MM.1S (cell line): ENCODE measurements at regions not wholly inside any gene's neighbourhood (a gene's known extent, or its start where the extent isn't known, plus 50 kb on each side); places are given as distances from the start of the nearest gene placed in this dataset.

Experiments
- DNase-seq: peaks from one replicate; pipeline ENCODE4 v3.0.0-alpha.2; 2015
- H2AFZ ChIP-seq: fragments of 300-600 bp; sonication (generic); 2 replicates; pipeline ENCODE4 v1.6.0; 2016; ENCODE audit warnings: antibody characterized with exemption, low read length
- H3F3A ChIP-seq: fragments of 300-600 bp; sonication (generic); 2 replicates; pipeline ENCODE4 v1.6.1; 2016; ENCODE audit warnings: mild to moderate bottlenecking, antibody characterized with exemption, low read length, moderate library complexity, mixed read lengths; ENCODE audit not compliant: insufficient read depth
- H3K27ac ChIP-seq: fragments of 300-600 bp; sonication (generic); 2 replicates; pipeline ENCODE4 v1.5.1; 2016; ENCODE audit warnings: mild to moderate bottlenecking, low read length
- H3K27me3 ChIP-seq: fragments of 300-600 bp; sonication (generic); replicated peaks from 2 replicates; pipeline ENCODE4 v1.6.0; 2016; ENCODE audit warnings: low read length; ENCODE audit not compliant: insufficient read depth
- H3K36me3 ChIP-seq: fragments of 300-600 bp; sonication (generic); replicated peaks from 2 replicates; pipeline ENCODE4 v1.6.1; 2016; ENCODE audit warnings: mild to moderate bottlenecking, low read length, mixed read lengths; ENCODE audit not compliant: insufficient read depth
- H3K4me1 ChIP-seq: fragments of 300-600 bp; sonication (generic); 2 replicates; pipeline ENCODE4 v1.6.1; 2016; ENCODE audit warnings: low read length, mixed read lengths
- H3K4me2 ChIP-seq: fragments of 300-600 bp; sonication (generic); 2 replicates; pipeline ENCODE4 v1.6.0; 2016; ENCODE audit warnings: low read depth, low read length
- H3K4me3 ChIP-seq: fragments of 300-600 bp; sonication (generic); 2 replicates; pipeline ENCODE4 v1.5.1; 2016; ENCODE audit warnings: low read length, mixed read lengths
- H3K79me2 ChIP-seq: fragments of 300-600 bp; sonication (generic); 2 replicates; pipeline ENCODE4 v1.6.1; 2016; ENCODE audit warnings: mixed run types, low read length, mixed read lengths
- H3K9ac ChIP-seq: fragments of 300-600 bp; sonication (generic); 2 replicates; pipeline ENCODE4 v1.6.1; 2016; ENCODE audit warnings: low read length, mixed read lengths
- H3K9me2 ChIP-seq: fragments of 300-600 bp; sonication (generic); replicated peaks from 2 replicates; pipeline ENCODE4 v1.6.1; 2016; ENCODE audit warnings: mild to moderate bottlenecking, low read length, mixed read lengths; ENCODE audit not compliant: insufficient read depth
- H3K9me3 ChIP-seq: fragments of 300-600 bp; sonication (generic); replicated peaks from 2 replicates; pipeline ENCODE4 v1.6.1; 2016; ENCODE audit warnings: mild to moderate bottlenecking, low read length, mixed read lengths; ENCODE audit not compliant: insufficient read depth
- H4K20me1 ChIP-seq: fragments of 300-600 bp; sonication (generic); 2 replicates; pipeline ENCODE4 v1.6.1; 2016; ENCODE audit warnings: mild to moderate bottlenecking, low read length, moderate library complexity, mixed read lengths; ENCODE audit not compliant: insufficient read depth
- EZH2 ChIP-seq: fragments of 300-600 bp; sonication (generic); optimal IDR thresholded peaks from 2 replicates; pipeline ENCODE3; 2017; ENCODE audit warnings: low read depth, mild to moderate bottlenecking, antibody characterized with exemption, low read length, mixed read lengths
- EZH2phosphoT487 ChIP-seq: fragments of 300-600 bp; sonication (generic); IDR thresholded peaks from 2 replicates; pipeline ENCODE4 v1.6.1; 2018; ENCODE audit warnings: antibody characterized with exemption, low read length
- TF ChIP-seq, protein P1 (sequence below): fragments of 300-600 bp; sonication (generic); IDR thresholded peaks from 2 replicates; pipeline ENCODE4 v1.5.1; 2016; ENCODE audit warnings: antibody characterized with exemption, low read length, mixed read lengths

GRCh38 chr15:88738796-88739195 is 64.4 kb upstream of the ACAN start:
- Histone ChIP-seq H3K4me3 (no peak overlapping the region), H3K27ac (no peak overlapping the region), H3K9me2 (no peaks in the 10 kb centered on the region), H3K27me3 (no peaks in the 10 kb centered on the region), H3K79me2 (no peaks in the 10 kb centered on the region), H3K36me3 (no peaks in the 10 kb centered on the region), H4K20me1 (no peaks in the 10 kb centered on the region), H3F3A (peaks cover 6% of the 10 kb centered on the region; the same call in 1 of the 2 replicates), H3K9ac (no peak overlapping the region), H3K9me3 (no peaks in the 10 kb centered on the region), H2AFZ (no peak overlapping the region), H3K4me2 (no peak overlapping the region), H3K4me1 (peaks cover 11% of the 10 kb centered on the region)
- DNase-seq, result no peak
- TF ChIP-seq EZH2, result no peak
- TF ChIP-seq EZH2phosphoT487, result no peak
- TF ChIP-seq, protein P1, sequence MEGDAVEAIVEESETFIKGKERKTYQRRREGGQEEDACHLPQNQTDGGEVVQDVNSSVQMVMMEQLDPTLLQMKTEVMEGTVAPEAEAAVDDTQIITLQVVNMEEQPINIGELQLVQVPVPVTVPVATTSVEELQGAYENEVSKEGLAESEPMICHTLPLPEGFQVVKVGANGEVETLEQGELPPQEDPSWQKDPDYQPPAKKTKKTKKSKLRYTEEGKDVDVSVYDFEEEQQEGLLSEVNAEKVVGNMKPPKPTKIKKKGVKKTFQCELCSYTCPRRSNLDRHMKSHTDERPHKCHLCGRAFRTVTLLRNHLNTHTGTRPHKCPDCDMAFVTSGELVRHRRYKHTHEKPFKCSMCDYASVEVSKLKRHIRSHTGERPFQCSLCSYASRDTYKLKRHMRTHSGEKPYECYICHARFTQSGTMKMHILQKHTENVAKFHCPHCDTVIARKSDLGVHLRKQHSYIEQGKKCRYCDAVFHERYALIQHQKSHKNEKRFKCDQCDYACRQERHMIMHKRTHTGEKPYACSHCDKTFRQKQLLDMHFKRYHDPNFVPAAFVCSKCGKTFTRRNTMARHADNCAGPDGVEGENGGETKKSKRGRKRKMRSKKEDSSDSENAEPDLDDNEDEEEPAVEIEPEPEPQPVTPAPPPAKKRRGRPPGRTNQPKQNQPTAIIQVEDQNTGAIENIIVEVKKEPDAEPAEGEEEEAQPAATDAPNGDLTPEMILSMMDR, result no peak

GRCh38 chr15:88739541-88739940 is 63.7 kb upstream of the ACAN start:
- no peaks in the 10 kb centered on the region for H3K9me2 ChIP-seq
- H4K20me1 ChIP-seq, result no peaks in the 10 kb centered on the region
- H3K27me3 ChIP-seq, result no peaks in the 10 kb centered on the region
- peaks cover 6% of the 10 kb centered on the region; the same call in 1 of the 2 replicates for H3F3A ChIP-seq
- H3K79me2 ChIP-seq, result no peaks in the 10 kb centered on the region
- H3K9me3 ChIP-seq, result no peaks in the 10 kb centered on the region
- H3K36me3 ChIP-seq, result no peaks in the 10 kb centered on the region
- H3K27ac ChIP-seq, result no peak overlapping the region
- no peak overlapping the region for H2AFZ ChIP-seq
- H3K4me2 ChIP-seq, result no peak overlapping the region
- H3K9ac ChIP-seq, result no peak overlapping the region
- peaks cover 13% of the 10 kb centered on the region for H3K4me1 ChIP-seq
- TF ChIP-seq, protein P1, result no peak
- no peak for TF ChIP-seq EZH2phosphoT487
- TF ChIP-seq EZH2, result no peak
- no peak overlapping the region for H3K4me3 ChIP-seq
- no peak for DNase-seq

DNA sequence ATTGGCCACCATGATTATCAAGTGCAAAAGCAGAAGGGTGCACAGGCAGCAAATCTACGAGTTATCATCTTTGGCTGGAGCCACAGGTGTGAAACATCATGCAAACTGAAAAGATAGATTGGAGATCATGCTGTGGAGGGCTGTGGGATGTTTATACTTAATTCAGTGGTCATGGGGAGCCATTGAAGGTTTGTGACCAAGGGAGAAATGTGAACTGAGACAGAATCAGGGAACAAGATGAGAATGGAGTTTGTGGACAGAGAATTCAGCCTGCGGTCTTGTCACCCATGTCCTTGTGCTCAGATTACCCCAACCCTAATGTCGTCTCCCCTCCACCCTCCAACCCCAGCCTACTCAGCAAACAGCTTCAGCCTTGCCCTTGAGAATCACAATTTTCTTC is 62.9 kb upstream of the ACAN start:
- H3K9ac ChIP-seq, result no peak overlapping the region
- H3K4me2 ChIP-seq, result no peak overlapping the region
- H3K36me3 ChIP-seq, result no peaks in the 10 kb centered on the region
- peaks cover 6% of the 10 kb centered on the region; the same call in 1 of the 2 replicates for H3F3A ChIP-seq
- H3K9me3 ChIP-seq, result no peaks in the 10 kb centered on the region
- H3K4me3 ChIP-seq, result no peak overlapping the region
- H3K27ac ChIP-seq, result no peak overlapping the region
- H3K79me2 ChIP-seq, result no peaks in the 10 kb centered on the region
- no peak overlapping the region for H2AFZ ChIP-seq
- no peaks in the 10 kb centered on the region for H3K9me2 ChIP-seq
- no peaks in the 10 kb centered on the region for H3K27me3 ChIP-seq
- no peak for DNase-seq
- peaks cover 13% of the 10 kb centered on the region for H3K4me1 ChIP-seq
- no peak for TF ChIP-seq EZH2
- TF ChIP-seq, protein P1, result no peak
- no peak for TF ChIP-seq EZH2phosphoT487
- H4K20me1 ChIP-seq, result no peaks in the 10 kb centered on the region
